ENCODE measurements at regions not wholly inside any gene's neighbourhood (a gene's known extent, or its start where the extent isn't known, plus 50 kb on each side); places are given as distances from the start of the nearest gene placed in this dataset.
A peak's percentile ranks its signal among the peaks of the same experiment; 100 is the strongest.
"Not testable (repeated sequence)": the region's sequence is repeated elsewhere in the genome, so short reads cannot be mapped to it uniquely, and the experiment has no call there.

DNA sequence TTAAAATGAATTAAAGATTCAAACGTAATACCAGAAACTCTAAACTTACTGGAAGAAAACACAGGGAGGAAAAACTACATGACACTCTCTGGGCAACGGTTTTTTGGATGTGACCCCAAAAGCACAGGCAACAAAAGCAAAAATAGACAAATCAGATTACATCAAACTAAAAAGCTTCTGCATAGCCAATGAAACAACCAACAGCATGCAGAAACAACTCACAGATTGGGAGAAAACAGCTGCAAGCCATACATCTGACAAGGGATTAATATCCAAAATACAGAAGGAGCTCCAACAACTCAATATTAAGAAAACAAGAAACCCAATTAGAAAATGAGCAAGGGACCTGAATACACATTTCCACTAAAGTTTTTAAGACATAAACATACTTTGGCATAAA is 69.2 kb upstream of the ALOX12 start:
- Mint-ChIP-seq H3K4me3 (no peak overlapping the region), H3K9me3 (peaks cover 7% of the 10 kb centered on the region), H3K4me1 (ENCODE audit: low read depth) (peaks cover 19% of the 10 kb centered on the region), H3K36me3 (ENCODE audit: low read depth) (peaks cover 5% of the 10 kb centered on the region), H3K27ac (no peak overlapping the region), H3K27me3 (ENCODE audit: low read depth) (peaks cover 8% of the 10 kb centered on the region)
- no peak for DNase-seq (ENCODE audit: low spot score)

DNA sequence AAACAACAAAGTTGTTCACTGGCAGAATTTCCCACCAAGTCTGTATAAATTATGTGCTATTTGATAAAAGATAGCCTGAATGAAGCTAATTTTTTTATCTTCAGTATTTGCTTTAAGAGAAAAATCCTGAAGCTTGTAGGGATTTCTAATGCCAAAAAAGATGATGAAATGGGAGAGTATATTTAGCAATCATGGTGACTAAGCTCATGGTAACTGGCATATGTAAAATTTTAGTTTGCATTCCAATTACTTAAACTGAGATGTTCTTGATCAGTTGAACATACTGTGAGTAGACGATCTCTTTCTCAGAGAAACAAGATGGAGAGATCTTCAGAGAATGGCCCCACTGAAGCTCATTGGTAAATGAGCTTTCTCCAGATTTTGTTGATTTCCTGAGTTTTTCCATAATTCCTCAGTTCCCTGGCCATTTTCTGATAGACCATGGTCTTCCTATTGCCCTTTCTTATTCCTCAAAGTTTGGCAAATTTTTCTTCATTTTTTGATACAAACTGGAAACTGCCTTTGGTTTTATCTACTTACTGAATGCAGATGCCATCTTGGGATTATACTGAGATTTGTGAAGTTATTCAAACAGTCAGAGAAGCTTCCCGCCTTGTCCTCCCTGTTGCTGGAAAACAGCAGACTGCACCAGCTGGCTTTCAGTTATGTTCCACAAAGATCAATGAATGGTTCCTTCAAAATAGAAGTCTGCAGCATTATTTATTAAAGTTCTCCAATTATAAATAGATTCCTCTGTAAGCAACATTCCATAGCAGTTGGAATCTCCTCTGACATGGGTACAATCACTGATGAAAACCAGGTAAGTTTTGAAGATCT is 68.3 kb upstream of the ALOX12 start:
- Mint-ChIP-seq H3K4me1 (ENCODE audit: low read depth) (peaks cover 19% of the 10 kb centered on the region), H3K27ac (no peak overlapping the region), H3K9me3 (peaks cover 7% of the 10 kb centered on the region), H3K27me3 (ENCODE audit: low read depth) (peaks cover 8% of the 10 kb centered on the region), H3K4me3 (no peak overlapping the region), H3K36me3 (ENCODE audit: low read depth) (peaks cover 5% of the 10 kb centered on the region)
- DNase-seq (ENCODE audit: low spot score), result no peak

DNA sequence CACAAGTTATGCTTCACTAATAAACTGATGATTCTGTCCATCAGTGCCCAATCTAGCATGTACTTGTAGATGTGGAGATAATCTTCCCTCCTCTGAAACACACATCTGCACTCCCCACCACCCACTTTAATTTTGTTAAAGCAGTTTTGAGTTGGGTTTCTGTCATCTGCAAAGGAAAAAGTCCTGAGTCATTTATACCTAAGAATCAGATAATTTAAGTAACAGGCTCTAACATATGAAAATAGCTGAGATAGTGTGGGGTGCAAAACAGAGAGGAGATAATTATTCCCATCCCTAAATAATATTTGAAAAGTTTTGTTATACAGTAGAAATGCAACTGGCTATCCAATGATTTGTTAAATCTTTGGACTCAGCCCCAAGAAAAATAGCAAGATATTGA is 67.7 kb upstream of the ALOX12 start:
- peaks cover 5% of the 10 kb centered on the region for H3K36me3 Mint-ChIP-seq (ENCODE audit: low read depth)
- DNase-seq (ENCODE audit: low spot score), result no peak
- no peak overlapping the region for H3K27ac Mint-ChIP-seq
- H3K4me3 Mint-ChIP-seq, result no peak overlapping the region
- peaks cover 17% of the 10 kb centered on the region for H3K4me1 Mint-ChIP-seq (ENCODE audit: low read depth)
- H3K9me3 Mint-ChIP-seq, result peaks cover 7% of the 10 kb centered on the region
- peaks cover 8% of the 10 kb centered on the region for H3K27me3 Mint-ChIP-seq (ENCODE audit: low read depth)

DNA sequence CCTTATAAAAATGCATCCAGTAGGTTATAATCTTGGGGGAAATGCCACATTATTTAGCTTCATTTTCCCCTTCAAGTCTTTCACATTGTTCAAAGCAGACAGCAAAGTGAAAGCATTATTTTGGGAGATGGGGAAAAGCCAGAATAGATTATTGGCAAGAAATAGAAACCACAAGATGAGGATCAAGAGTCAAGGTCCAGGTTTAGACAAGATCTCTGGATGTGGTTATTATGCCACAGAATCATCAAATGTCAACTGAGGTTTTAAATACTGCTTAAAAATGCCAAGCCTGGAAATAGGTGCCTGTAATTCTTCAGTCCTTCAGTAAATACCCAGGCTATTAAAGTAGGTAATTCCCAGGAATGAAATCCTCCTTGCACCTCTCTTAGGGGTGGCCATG is 65.1 kb upstream of the ALOX12 start:
- no peak overlapping the region for H3K27ac Mint-ChIP-seq
- H3K27me3 Mint-ChIP-seq (ENCODE audit: low read depth), result peaks cover 5% of the 10 kb centered on the region
- H3K4me3 Mint-ChIP-seq, result no peak overlapping the region
- peaks cover 11% of the 10 kb centered on the region for H3K9me3 Mint-ChIP-seq
- H3K4me1 Mint-ChIP-seq (ENCODE audit: low read depth), result peaks cover 11% of the 10 kb centered on the region
- no peaks in the 10 kb centered on the region for H3K36me3 Mint-ChIP-seq (ENCODE audit: low read depth)
- DNase-seq (ENCODE audit: low spot score), result no peak

DNA sequence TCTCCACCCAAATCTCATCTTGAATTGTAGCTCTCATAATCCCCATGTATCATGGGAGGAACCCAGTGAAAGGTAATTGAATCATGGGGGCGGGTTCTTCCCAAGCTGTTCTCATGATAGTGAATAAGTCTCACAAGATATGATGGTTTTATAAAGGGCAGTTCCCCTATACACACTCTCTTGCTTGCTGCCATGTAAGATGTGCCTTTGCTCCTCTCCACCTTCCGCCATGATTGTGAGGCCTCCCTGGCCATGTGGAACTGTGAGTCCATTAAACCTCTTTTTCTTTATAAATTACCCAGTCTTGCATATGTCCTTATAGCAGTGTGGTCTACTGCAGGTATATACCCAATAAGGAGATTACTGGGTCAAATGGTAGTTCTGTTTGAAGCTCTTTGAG is 61.3 kb upstream of the ALOX12 start:
- not testable (repeated sequence) for DNase-seq (ENCODE audit: low spot score); H3K27me3 Mint-ChIP-seq (ENCODE audit: low read depth); H3K27ac Mint-ChIP-seq; H3K4me3 Mint-ChIP-seq; H3K36me3 Mint-ChIP-seq (ENCODE audit: low read depth)
- peaks cover 22% of the 10 kb centered on the region for H3K4me1 Mint-ChIP-seq (ENCODE audit: low read depth)
- peaks cover 11% of the 10 kb centered on the region for H3K9me3 Mint-ChIP-seq

DNA sequence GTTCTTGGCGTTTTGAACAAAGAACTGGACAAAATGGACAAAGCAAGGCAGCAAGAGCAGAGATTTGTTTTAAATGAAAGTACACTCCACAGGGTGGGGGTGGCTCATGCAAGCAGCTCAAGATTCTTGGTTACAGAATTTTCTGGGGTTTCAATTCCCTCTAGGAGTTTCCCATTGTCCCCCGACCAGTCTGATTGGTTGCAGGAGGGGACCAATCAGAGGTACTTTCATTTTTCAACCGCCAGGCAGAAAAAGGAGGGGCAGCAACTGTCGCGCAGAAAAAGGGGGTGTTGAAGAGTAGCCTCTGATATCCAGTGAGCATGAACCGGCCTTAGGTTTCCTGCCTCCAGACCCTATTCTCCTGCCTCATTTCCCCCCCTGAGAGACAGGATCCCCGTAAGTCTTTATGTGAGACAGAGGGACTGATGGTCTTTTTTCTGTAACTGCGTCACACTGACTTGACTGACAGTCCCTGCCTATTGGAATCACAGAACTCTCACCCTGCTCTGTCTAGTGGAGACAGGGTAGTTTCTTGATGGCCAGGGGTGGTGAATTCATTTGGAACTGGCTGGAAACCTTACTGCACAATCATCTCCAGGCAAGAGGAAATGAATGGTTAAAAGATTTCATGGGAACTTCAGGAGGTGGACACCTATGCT is 59.4 kb upstream of the ALOX12 start:
- Mint-ChIP-seq H3K9me3 (peaks cover 11% of the 10 kb centered on the region), H3K4me1 (ENCODE audit: low read depth) (peaks cover 28% of the 10 kb centered on the region), H3K36me3 (ENCODE audit: low read depth) (no peaks in the 10 kb centered on the region), H3K27me3 (ENCODE audit: low read depth) (no peaks in the 10 kb centered on the region), H3K27ac (peak overlapping the region; percentile 43), H3K4me3 (peak overlapping the region; percentile 35)
- DNase-seq (ENCODE audit: low spot score), result no peak

DNA sequence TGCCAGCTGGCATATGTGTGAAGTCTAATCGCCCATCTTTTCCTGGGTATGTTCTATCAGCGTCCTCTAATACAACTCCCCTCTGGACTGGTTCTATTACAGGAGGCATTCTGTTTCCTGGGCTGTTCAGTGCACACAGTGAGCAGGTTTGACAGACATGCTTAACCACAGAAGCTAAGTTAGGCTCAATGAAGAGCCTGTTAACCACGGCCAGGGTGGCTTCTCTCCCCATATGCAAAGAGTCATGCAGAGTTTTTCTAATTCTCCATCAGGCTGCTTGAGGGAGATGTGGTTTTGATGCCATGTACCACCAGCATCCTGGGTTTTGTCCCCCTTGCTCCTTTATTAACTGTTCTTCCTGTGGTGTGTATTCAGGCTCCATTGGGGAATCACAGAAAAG is 57.2 kb upstream of the ALOX12 start:
- Mint-ChIP-seq H3K4me1 (ENCODE audit: low read depth) (peaks cover 28% of the 10 kb centered on the region), H3K9me3 (peaks cover 7% of the 10 kb centered on the region), H3K4me3 (peak overlapping the region; percentile 79), H3K36me3 (ENCODE audit: low read depth) (no peaks in the 10 kb centered on the region), H3K27ac (peak overlapping the region; percentile 60), H3K27me3 (ENCODE audit: low read depth) (peaks cover 2% of the 10 kb centered on the region)
- no peak for DNase-seq (ENCODE audit: low spot score)

DNA sequence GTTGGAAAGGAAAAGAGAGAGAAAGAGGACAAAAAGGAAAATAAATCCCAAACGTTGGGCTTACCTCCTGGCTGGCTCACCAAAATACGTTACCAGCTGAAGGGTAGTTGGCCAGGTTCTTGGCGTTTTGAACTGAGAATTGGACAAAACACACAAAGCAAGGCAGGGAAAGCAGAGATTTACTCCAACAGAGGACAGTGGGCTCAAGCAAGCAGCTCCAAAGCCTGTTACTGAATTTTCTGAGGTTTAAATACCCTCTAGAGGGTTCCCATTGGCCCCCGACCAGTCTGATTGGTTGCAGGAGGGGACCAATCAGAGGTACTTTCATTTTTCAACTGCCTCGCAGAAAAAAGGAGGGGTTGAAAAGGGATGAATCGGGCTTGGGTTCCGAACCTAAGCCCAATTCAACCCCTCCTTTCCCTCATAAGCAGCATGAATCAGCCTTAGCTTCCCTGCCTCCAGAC is 55.6 kb upstream of the ALOX12 start:
- peaks cover 3% of the 10 kb centered on the region for H3K27me3 Mint-ChIP-seq (ENCODE audit: low read depth)
- DNase-seq (ENCODE audit: low spot score), result no peak
- no peaks in the 10 kb centered on the region for H3K9me3 Mint-ChIP-seq
- H3K4me1 Mint-ChIP-seq (ENCODE audit: low read depth), result peaks cover 28% of the 10 kb centered on the region
- peak overlapping the region; percentile 81 for H3K27ac Mint-ChIP-seq
- peak overlapping the region; percentile 79 for H3K4me3 Mint-ChIP-seq
- H3K36me3 Mint-ChIP-seq (ENCODE audit: low read depth), result no peaks in the 10 kb centered on the region

DNA sequence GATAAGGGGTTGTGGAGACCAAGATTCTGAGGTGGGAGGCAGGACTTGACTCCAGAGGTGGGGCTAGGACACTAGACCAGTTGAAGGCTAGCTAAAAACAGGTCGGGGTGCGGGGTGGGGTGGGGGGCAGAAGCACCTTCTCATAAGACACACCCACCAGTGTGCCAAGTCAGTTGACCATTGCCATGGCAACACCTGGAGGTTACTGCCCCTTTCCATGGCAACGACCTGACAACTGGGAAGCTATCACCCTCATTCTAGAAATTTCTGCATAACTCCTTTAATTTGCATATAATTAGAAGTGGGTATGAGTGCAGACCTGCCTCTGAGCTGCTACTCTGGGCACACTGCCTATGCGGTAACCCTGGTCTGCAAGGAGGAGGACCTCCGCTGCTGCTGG is 53.9 kb upstream of the ALOX12 start:
- Mint-ChIP-seq H3K4me3 (no peak overlapping the region), H3K4me1 (ENCODE audit: low read depth) (peaks cover 24% of the 10 kb centered on the region), H3K36me3 (ENCODE audit: low read depth) (no peaks in the 10 kb centered on the region), H3K27ac (no peak overlapping the region), H3K9me3 (no peaks in the 10 kb centered on the region), H3K27me3 (ENCODE audit: low read depth) (peaks cover 3% of the 10 kb centered on the region)
- DNase-seq (ENCODE audit: low spot score), result no peak

DNA sequence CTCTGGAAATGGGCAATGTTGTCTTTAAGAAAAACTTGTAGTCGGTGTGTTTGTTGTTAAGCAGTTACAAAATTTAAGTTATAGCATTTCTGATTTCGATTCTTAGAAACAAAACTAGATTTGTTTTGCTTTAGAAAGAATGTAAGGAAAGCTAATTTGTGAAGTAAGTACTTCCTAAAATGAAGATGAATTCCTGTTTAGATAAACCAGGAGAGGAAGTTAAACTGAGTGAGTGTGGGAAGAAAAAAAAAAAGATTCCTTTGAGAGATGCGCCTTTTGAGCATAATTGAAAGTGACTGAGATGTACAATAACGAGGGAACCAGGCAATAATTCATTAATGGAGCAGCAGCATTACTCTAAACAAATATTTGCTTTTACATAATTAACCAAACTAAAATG is 52.4 kb upstream of the ALOX12 start:
- Mint-ChIP-seq H3K9me3 (no peaks in the 10 kb centered on the region), H3K36me3 (ENCODE audit: low read depth) (no peaks in the 10 kb centered on the region), H3K4me3 (no peak overlapping the region), H3K4me1 (ENCODE audit: low read depth) (peaks cover 22% of the 10 kb centered on the region), H3K27ac (no peak overlapping the region), H3K27me3 (ENCODE audit: low read depth) (peaks cover 3% of the 10 kb centered on the region)
- no peak for DNase-seq (ENCODE audit: low spot score)

Data from T-helper 2 cell treated with Interferon-gamma antibody and Interleukin-4, amounts not matched to agents 5 μg/mL and 100 μg/mL, for 36 hours (primary cell).